Gastroesophageal sphincter (tissue), 3 donors: ENCODE measurements at regions not wholly inside any gene's neighbourhood (a gene's known extent, or its start where the extent isn't known, plus 50 kb on each side); places are given as distances from the start of the nearest gene placed in this dataset.

Experiments used
- CTCF ChIP-seq, 4 experiments: fragments of 200-600 bp in 2 of 4; fragments of 450-650 bp in 2 of 4; sonication (generic) in 1 of 4; IDR thresholded peaks; one replicate each; pipeline ENCODE4 v1.5.1; 2017 to 2019; ENCODE audit warnings: antibody characterized with exemption in 4 of 4, mild to moderate bottlenecking in 2 of 4, moderate library complexity in 2 of 4
- EP300 ChIP-seq: sonication (generic); formaldehyde crosslinking; IDR thresholded peaks from one replicate; pipeline ENCODE4 v1.6.1; 2017; ENCODE audit warnings: antibody characterized with exemption, mild to moderate bottlenecking
- POLR2A ChIP-seq, 2 donors: fragments of 450-650 bp; IDR thresholded peaks; one replicate each; pipeline ENCODE4 v1.6.1; 2017; ENCODE audit warnings: antibody characterized with exemption in 2 of 2, mild to moderate bottlenecking in 2 of 2, moderate library complexity in 1 of 2
- POLR2AphosphoS5 ChIP-seq: sonication (generic); formaldehyde crosslinking; IDR thresholded peaks from one replicate; pipeline ENCODE4 v1.6.1; 2017; ENCODE audit warnings: antibody characterized with exemption

- TF ChIP-seq POLR2A (IDR thresholded peaks at IDR 0.05) (no peak), CTCF (IDR thresholded peaks at IDR 0.05) (no peak), POLR2AphosphoS5 (no peak), EP300 (no peak)
Observed at GRCh38 chr10:129075927-129076326, 391.1 kb upstream of the MGMT start.
